Ascending aorta (tissue), 2 donors: ENCODE measurements at regions not wholly inside any gene's neighbourhood (a gene's known extent, or its start where the extent isn't known, plus 50 kb on each side); places are given as distances from the start of the nearest gene placed in this dataset.

Experiments used
- DNase-seq, 2 donors: peaks; one replicate each; pipeline ENCODE4 v3.0.0-alpha.2; 2019; ENCODE audit warnings: low spot score in 2 of 2
- H3K27ac ChIP-seq, 2 donors: fragments of 200-600 bp; sonication (generic); one replicate each; pipeline ENCODE4 v1.5.1; 2016 to 2017; ENCODE audit warnings: mild to moderate bottlenecking in 1 of 2
- H3K27me3 ChIP-seq: fragments of 200-600 bp; sonication (generic); one replicate; pipeline ENCODE4 v1.5.1; 2017
- H3K36me3 ChIP-seq, 2 donors: fragments of 200-600 bp; sonication (generic); one replicate each; pipeline ENCODE4 v1.5.1; 2016
- H3K4me1 ChIP-seq, 2 donors: fragments of 200-600 bp; sonication (generic); one replicate each; pipeline ENCODE4 v1.5.1; 2016 to 2017; ENCODE audit warnings: mild to moderate bottlenecking in 1 of 2
- H3K4me3 ChIP-seq, 2 donors: fragments of 200-600 bp; sonication (generic); one replicate each; pipeline ENCODE4 v1.5.1; 2016 to 2017; ENCODE audit warnings: mild to moderate bottlenecking in 1 of 2
- H3K9me3 ChIP-seq, 2 donors: fragments of 200-600 bp; sonication (generic); one replicate each; pipeline ENCODE4 v1.5.1; 2016
- CTCF ChIP-seq, 3 experiments: fragments of 200-600 bp in 2 of 3; fragments of 450-650 bp in 1 of 3; sonication (generic) in 2 of 3; IDR thresholded peaks; one replicate each; pipeline ENCODE4 v1.5.1; 2016 to 2019; ENCODE audit warnings: antibody characterized with exemption in 3 of 3, mild to moderate bottlenecking in 1 of 3, moderate library complexity in 1 of 3
- intact Hi-C: fragments of 100-400 bp; cut with DNase I; formaldehyde crosslinking; loops from one replicate; pipeline ENCODE4 v1.15.1; 2023

- no peak for TF ChIP-seq CTCF (IDR thresholded peaks at IDR 0.05)
- Histone ChIP-seq H3K4me1 (no peaks in the 10 kb centered on the region), H3K27me3 (no peaks in the 10 kb centered on the region), H3K27ac (no peak overlapping the region), H3K9me3 (no peaks in the 10 kb centered on the region), H3K4me3 (no peak overlapping the region), H3K36me3 (no peaks in the 10 kb centered on the region)
- DNase-seq, result no peak
- intact Hi-C loops, result no loop called here
These were observed 172.6 kb downstream of the SUDS3 start for GRCh38 chr12:118548887-118549509.

GRCh38 chr12:118549510-118549980 is 173.2 kb downstream of the SUDS3 start:
- no peak for TF ChIP-seq CTCF (IDR thresholded peaks at IDR 0.05)
- no peaks in the 10 kb centered on the region for H3K36me3 ChIP-seq
- DNase-seq, result no peak
- no peak overlapping the region for H3K4me3 ChIP-seq
- no peaks in the 10 kb centered on the region for H3K27me3 ChIP-seq
- no peaks in the 10 kb centered on the region for H3K4me1 ChIP-seq
- intact Hi-C loops, result no loop called here
- H3K9me3 ChIP-seq, result no peaks in the 10 kb centered on the region
- H3K27ac ChIP-seq, result no peak overlapping the region

GRCh38 chr12:118553856-118554504 is 177.6 kb downstream of the SUDS3 start:
- H3K27me3 ChIP-seq, result no peaks in the 10 kb centered on the region
- H3K9me3 ChIP-seq, result no peaks in the 10 kb centered on the region
- H3K4me3 ChIP-seq, result no peak overlapping the region
- no peak for TF ChIP-seq CTCF (IDR thresholded peaks at IDR 0.05)
- H3K36me3 ChIP-seq, result no peaks in the 10 kb centered on the region
- no peak overlapping the region for H3K27ac ChIP-seq
- intact Hi-C loops, result no loop called here
- no peak for DNase-seq
- no peaks in the 10 kb centered on the region for H3K4me1 ChIP-seq

- no peak for TF ChIP-seq CTCF (IDR thresholded peaks at IDR 0.05)
- Histone ChIP-seq H3K27ac (no peak overlapping the region), H3K4me3 (no peak overlapping the region), H3K36me3 (no peaks in the 10 kb centered on the region), H3K27me3 (no peaks in the 10 kb centered on the region), H3K4me1 (no peaks in the 10 kb centered on the region), H3K9me3 (no peaks in the 10 kb centered on the region)
- DNase-seq, result no peak
- intact Hi-C loops, result no loop called here
These were observed 182.6 kb downstream of the SUDS3 start for GRCh38 chr12:118558941-118559340.

- intact Hi-C loops, result no loop called here
- Histone ChIP-seq H3K9me3 (no peaks in the 10 kb centered on the region), H3K4me1 (no peaks in the 10 kb centered on the region), H3K27ac (no peak overlapping the region), H3K36me3 (no peaks in the 10 kb centered on the region), H3K27me3 (no peaks in the 10 kb centered on the region), H3K4me3 (no peak overlapping the region)
- TF ChIP-seq CTCF (IDR thresholded peaks at IDR 0.05), result no peak
- DNase-seq, result no peak
These were observed 184.4 kb downstream of the SUDS3 start for GRCh38 chr12:118560733-118561132.
